T-helper 1 cell treated with Interleukin-12 subunit alpha and Interleukin-12 subunit beta and Interleukin-4 antibody, amounts not matched to agents 30 μg/mL and 1 μg/mL, for 36 hours (primary cell): ENCODE measurements at regions not wholly inside any gene's neighbourhood (a gene's known extent, or its start where the extent isn't known, plus 50 kb on each side); places are given as distances from the start of the nearest gene placed in this dataset.

Experiments
- H3K27ac Mint-ChIP-seq: one replicate; pipeline ENCODE4 v1.8.0; 2021; ENCODE audit warnings: mild to moderate bottlenecking, mixed read lengths
- H3K27me3 Mint-ChIP-seq: one replicate; pipeline ENCODE4 v1.8.0; 2021; ENCODE audit warnings: low read depth, mixed read lengths
- H3K36me3 Mint-ChIP-seq: one replicate; pipeline ENCODE4 v1.8.0; 2021; ENCODE audit warnings: low read depth, mixed read lengths
- H3K4me1 Mint-ChIP-seq: one replicate; pipeline ENCODE4 v1.8.0; 2021; ENCODE audit warnings: low read depth, mixed read lengths
- H3K4me3 Mint-ChIP-seq: one replicate; pipeline ENCODE4 v1.8.0; 2021; ENCODE audit warnings: mild to moderate bottlenecking, moderate library complexity, mixed read lengths
- H3K9me3 Mint-ChIP-seq: one replicate; pipeline ENCODE4 v1.8.0; 2021; ENCODE audit warnings: mixed read lengths

- H3K4me1 Mint-ChIP-seq, result no peaks in the 10 kb centered on the region
- no peak overlapping the region for H3K27ac Mint-ChIP-seq
- no peak overlapping the region for H3K4me3 Mint-ChIP-seq
- H3K36me3 Mint-ChIP-seq, result no peaks in the 10 kb centered on the region
- H3K27me3 Mint-ChIP-seq, result no peaks in the 10 kb centered on the region
- no peaks in the 10 kb centered on the region for H3K9me3 Mint-ChIP-seq
Observed at GRCh38 chr7:46212425-46213153, 291.5 kb upstream of the IGFBP3 start.

DNA sequence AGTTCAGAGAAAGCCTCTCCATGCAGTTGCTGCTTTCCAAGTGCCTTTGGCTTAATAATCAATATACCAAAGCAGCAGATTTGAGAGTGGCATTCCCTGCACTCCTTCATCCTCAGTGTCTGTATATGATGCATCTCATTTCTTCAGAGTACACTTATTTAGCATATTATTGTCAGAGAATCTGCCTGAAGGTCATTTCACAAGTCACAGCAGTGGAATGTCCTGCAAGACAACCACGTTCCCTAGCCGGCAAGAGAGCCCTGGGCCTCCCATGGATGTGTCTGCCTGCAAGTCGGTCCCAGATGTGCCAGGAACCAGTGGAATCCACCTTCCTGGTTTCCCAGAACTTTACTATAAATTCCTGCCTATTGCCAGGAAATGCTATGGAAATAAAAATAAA lies 289.4 kb upstream of the IGFBP3 start:
- Mint-ChIP-seq H3K4me3 (no peak overlapping the region), H3K36me3 (no peaks in the 10 kb centered on the region), H3K4me1 (no peaks in the 10 kb centered on the region), H3K27ac (no peak overlapping the region), H3K27me3 (no peaks in the 10 kb centered on the region), H3K9me3 (no peaks in the 10 kb centered on the region)

- no peaks in the 10 kb centered on the region for H3K27me3 Mint-ChIP-seq
- H3K4me3 Mint-ChIP-seq, result no peak overlapping the region
- H3K36me3 Mint-ChIP-seq, result no peaks in the 10 kb centered on the region
- H3K27ac Mint-ChIP-seq, result no peak overlapping the region
- H3K4me1 Mint-ChIP-seq, result no peaks in the 10 kb centered on the region
- no peaks in the 10 kb centered on the region for H3K9me3 Mint-ChIP-seq
Observed at GRCh38 chr7:46209611-46210388, 288.7 kb upstream of the IGFBP3 start.

DNA sequence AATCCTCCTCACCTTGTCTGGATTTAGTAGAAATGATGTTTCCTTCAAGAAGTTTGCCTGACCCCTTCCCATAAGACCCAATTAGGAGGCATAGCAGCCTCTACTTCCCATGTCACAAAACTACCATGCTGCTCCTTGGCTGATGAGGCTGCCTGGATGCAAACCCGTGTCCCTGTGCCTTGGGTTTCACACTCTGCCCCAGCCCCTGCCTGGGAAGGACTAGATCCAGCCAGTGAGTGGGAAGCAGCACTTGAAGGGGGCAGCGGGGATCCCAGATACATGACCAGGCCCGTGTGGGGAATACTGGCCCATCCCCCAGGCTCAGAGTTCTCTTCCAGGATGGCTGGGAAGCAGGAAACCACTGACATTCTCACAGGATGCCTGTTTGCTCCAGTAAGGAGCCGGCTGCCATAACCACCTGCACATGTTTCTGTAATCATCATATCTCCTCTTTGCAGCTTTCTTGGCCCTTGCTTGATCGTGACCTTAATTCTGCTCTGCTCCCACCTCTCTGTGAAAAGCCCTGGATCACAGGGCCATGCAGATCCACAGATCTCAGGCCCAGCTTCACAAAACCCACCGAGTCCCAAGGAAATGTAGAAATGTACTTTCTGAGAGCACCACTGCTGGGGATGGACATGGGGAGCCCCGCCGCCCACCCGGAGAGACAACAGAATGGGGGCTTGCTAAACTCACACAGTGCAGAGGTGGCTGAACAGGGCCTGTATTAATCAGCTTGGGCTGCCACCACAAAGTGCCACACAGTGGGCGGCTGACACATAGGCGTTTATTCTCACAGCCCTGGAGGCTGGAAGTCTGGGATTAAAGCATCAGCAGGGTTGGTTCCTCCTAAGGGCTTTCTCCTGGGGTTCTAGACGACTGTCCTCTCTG lies 287.8 kb upstream of the IGFBP3 start:
- Mint-ChIP-seq H3K4me3 (no peak overlapping the region), H3K27ac (no peak overlapping the region), H3K27me3 (no peaks in the 10 kb centered on the region), H3K36me3 (no peaks in the 10 kb centered on the region), H3K9me3 (no peaks in the 10 kb centered on the region), H3K4me1 (no peaks in the 10 kb centered on the region)

GRCh38 chr7:46207931-46208634 lies 287.0 kb upstream of the IGFBP3 start:
- H3K4me3 Mint-ChIP-seq, result no peak overlapping the region
- H3K4me1 Mint-ChIP-seq, result no peaks in the 10 kb centered on the region
- no peaks in the 10 kb centered on the region for H3K9me3 Mint-ChIP-seq
- H3K27ac Mint-ChIP-seq, result no peak overlapping the region
- H3K27me3 Mint-ChIP-seq, result no peaks in the 10 kb centered on the region
- no peaks in the 10 kb centered on the region for H3K36me3 Mint-ChIP-seq

GRCh38 chr7:46206476-46207060 lies 285.5 kb upstream of the IGFBP3 start:
- Mint-ChIP-seq H3K4me1 (no peaks in the 10 kb centered on the region), H3K27me3 (no peaks in the 10 kb centered on the region), H3K27ac (no peak overlapping the region), H3K36me3 (no peaks in the 10 kb centered on the region), H3K9me3 (no peaks in the 10 kb centered on the region), H3K4me3 (no peak overlapping the region)

- Mint-ChIP-seq H3K4me3 (no peak overlapping the region), H3K36me3 (no peaks in the 10 kb centered on the region), H3K27ac (no peak overlapping the region), H3K9me3 (no peaks in the 10 kb centered on the region), H3K4me1 (no peaks in the 10 kb centered on the region), H3K27me3 (no peaks in the 10 kb centered on the region)
Observed at GRCh38 chr7:46205478-46205877, 284.4 kb upstream of the IGFBP3 start.

DNA sequence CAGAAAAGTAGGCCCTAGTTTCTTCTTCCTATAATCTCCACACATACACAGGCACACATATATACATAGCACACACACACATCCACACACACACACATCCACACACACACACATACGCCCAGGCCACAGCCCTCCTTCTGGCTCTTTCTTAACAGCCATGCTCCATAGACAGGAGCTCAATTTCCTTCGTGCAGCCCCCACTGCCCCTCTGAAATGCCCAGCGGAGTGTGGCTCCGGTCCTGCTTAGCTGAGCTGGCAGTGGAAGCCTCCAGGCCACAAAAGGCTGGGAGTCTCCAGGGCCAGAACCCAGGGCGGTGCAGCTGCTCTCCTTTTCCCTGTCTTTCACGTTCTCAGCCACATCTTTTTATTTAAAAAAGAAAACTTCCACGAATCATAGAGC lies 282.9 kb upstream of the IGFBP3 start:
- Mint-ChIP-seq H3K4me3 (no peak overlapping the region), H3K9me3 (no peaks in the 10 kb centered on the region), H3K27ac (no peak overlapping the region), H3K4me1 (no peaks in the 10 kb centered on the region), H3K36me3 (no peaks in the 10 kb centered on the region), H3K27me3 (no peaks in the 10 kb centered on the region)

- Mint-ChIP-seq H3K27ac (no peak overlapping the region), H3K4me1 (no peaks in the 10 kb centered on the region), H3K36me3 (no peaks in the 10 kb centered on the region), H3K9me3 (peaks cover 3% of the 10 kb centered on the region), H3K4me3 (no peak overlapping the region), H3K27me3 (no peaks in the 10 kb centered on the region)
Observed at GRCh38 chr7:46202379-46202778, 281.3 kb upstream of the IGFBP3 start.

DNA sequence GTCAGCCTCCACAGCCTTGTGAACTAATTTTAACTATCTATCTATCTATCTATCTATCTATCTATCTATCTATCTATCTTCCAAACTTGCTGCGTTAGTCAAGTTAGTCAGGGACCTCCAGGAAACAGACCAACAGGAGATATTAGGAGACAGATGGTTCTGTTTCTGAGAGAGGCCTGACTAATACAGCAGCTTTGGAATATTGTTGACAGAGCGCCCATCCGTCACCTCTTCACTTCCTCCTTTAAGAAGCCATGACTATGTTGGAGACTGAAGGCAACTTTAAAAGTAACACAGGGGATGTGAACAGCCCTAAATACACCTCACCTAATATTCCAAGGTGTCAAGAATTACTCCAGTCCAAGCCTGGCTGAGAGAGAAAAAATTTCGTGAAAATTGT lies 280.9 kb upstream of the IGFBP3 start:
- H3K9me3 Mint-ChIP-seq, result peaks cover 3% of the 10 kb centered on the region
- H3K4me3 Mint-ChIP-seq, result no peak overlapping the region
- H3K27me3 Mint-ChIP-seq, result no peaks in the 10 kb centered on the region
- H3K27ac Mint-ChIP-seq, result no peak overlapping the region
- no peaks in the 10 kb centered on the region for H3K36me3 Mint-ChIP-seq
- H3K4me1 Mint-ChIP-seq, result no peaks in the 10 kb centered on the region

GRCh38 chr7:46198701-46199100 lies 277.6 kb upstream of the IGFBP3 start:
- Mint-ChIP-seq H3K9me3 (peaks cover 3% of the 10 kb centered on the region), H3K27ac (no peak overlapping the region), H3K36me3 (no peaks in the 10 kb centered on the region), H3K4me3 (no peak overlapping the region), H3K4me1 (no peaks in the 10 kb centered on the region), H3K27me3 (no peaks in the 10 kb centered on the region)

- Mint-ChIP-seq H3K27me3 (no peaks in the 10 kb centered on the region), H3K9me3 (peaks cover 3% of the 10 kb centered on the region), H3K4me1 (no peaks in the 10 kb centered on the region), H3K4me3 (no peak overlapping the region), H3K36me3 (no peaks in the 10 kb centered on the region), H3K27ac (no peak overlapping the region)
Observed at GRCh38 chr7:46197785-46198540, 276.9 kb upstream of the IGFBP3 start.

DNA sequence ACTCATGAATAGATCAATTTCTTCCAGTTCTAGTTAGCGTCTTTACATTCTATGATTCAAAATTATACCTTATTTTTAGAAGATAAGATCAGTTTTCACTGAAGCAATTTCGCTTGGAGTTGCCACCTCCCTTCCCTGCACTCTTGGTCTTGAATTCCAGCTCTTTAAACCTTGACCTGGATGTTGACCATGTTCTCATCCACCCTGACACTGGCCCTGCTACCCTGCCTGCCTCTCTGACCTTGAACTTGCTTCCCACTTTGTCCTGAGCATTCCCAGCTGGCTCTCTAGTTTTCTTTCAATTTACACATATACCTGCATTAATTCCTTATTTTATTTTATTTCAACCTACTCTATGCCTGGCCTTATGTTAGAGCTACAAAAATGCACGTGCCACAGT lies 274.9 kb upstream of the IGFBP3 start:
- Mint-ChIP-seq H3K4me1 (no peaks in the 10 kb centered on the region), H3K9me3 (peaks cover 3% of the 10 kb centered on the region), H3K27ac (no peak overlapping the region), H3K27me3 (no peaks in the 10 kb centered on the region), H3K36me3 (no peaks in the 10 kb centered on the region), H3K4me3 (no peak overlapping the region)
